DMS 273 (cell line): ENCODE measurements at regions not wholly inside any gene's neighbourhood (a gene's known extent, or its start where the extent isn't known, plus 50 kb on each side); places are given as distances from the start of the nearest gene placed in this dataset.

Experiments
- DNase-seq: peaks from one replicate; lab custom pipeline; 2025; ENCODE audit not compliant: unreplicated experiment; lab: John Stamatoyannopoulos, UW

GRCh38 chr4:31094474-31094873 lies 374.3 kb downstream of the PCDH7 start:
- DNase-seq = no peak

GRCh38 chr4:31097999-31098398 lies 377.8 kb downstream of the PCDH7 start:
- DNase-seq = no peak

GRCh38 chr4:31100536-31100935 lies 380.4 kb downstream of the PCDH7 start:
- DNase-seq = no peak

- DNase-seq = no peak
Measured at GRCh38 chr4:31104043-31104442, 383.9 kb downstream of the PCDH7 start.

- DNase-seq = no peak
Measured at GRCh38 chr4:31104577-31104976, 384.4 kb downstream of the PCDH7 start.

GRCh38 chr4:31106419-31106818 lies 386.2 kb downstream of the PCDH7 start:
- no peak for DNase-seq

- DNase-seq = no peak
Measured at GRCh38 chr4:31107362-31107761, 387.2 kb downstream of the PCDH7 start.

- no peak for DNase-seq
Measured at GRCh38 chr4:31108762-31109161, 388.6 kb downstream of the PCDH7 start.

- DNase-seq = no peak
Measured at GRCh38 chr4:31111790-31112189, 391.6 kb downstream of the PCDH7 start.

GRCh38 chr4:31114816-31115215 lies 394.6 kb downstream of the PCDH7 start:
- DNase-seq = no peak

GRCh38 chr4:31124008-31124585 lies 403.9 kb downstream of the PCDH7 start:
- DNase-seq = no peak

- DNase-seq = no peak
Measured at GRCh38 chr4:31125061-31125460, 404.9 kb downstream of the PCDH7 start.

- DNase-seq = no peak
Measured at GRCh38 chr4:31125496-31125895, 405.3 kb downstream of the PCDH7 start.

GRCh38 chr4:31126881-31127398 lies 406.8 kb downstream of the PCDH7 start:
- DNase-seq = no peak

GRCh38 chr4:31130930-31131329 lies 410.8 kb downstream of the PCDH7 start:
- no peak for DNase-seq

- DNase-seq = no peak
Measured at GRCh38 chr4:31134720-31135119, 414.6 kb downstream of the PCDH7 start.

GRCh38 chr4:31139767-31140166 lies 419.6 kb downstream of the PCDH7 start:
- no peak for DNase-seq

- DNase-seq = no peak
Measured at GRCh38 chr4:31141095-31141831, 421.1 kb downstream of the PCDH7 start.

GRCh38 chr4:31141832-31142142 lies 421.6 kb downstream of the PCDH7 start:
- DNase-seq = no peak

GRCh38 chr4:31146366-31146765 lies 426.2 kb downstream of the PCDH7 start:
- no peak for DNase-seq

- DNase-seq = no peak
Measured at GRCh38 chr4:31148990-31149389, 428.8 kb downstream of the PCDH7 start.

- DNase-seq = no peak
Measured at GRCh38 chr4:31156221-31156620, 436.1 kb downstream of the PCDH7 start.

GRCh38 chr4:31160146-31160545 lies 440.0 kb downstream of the PCDH7 start:
- no peak for DNase-seq
